ENCODE measurements at regions not wholly inside any gene's neighbourhood (a gene's known extent, or its start where the extent isn't known, plus 50 kb on each side); places are given as distances from the start of the nearest gene placed in this dataset.

DNA sequence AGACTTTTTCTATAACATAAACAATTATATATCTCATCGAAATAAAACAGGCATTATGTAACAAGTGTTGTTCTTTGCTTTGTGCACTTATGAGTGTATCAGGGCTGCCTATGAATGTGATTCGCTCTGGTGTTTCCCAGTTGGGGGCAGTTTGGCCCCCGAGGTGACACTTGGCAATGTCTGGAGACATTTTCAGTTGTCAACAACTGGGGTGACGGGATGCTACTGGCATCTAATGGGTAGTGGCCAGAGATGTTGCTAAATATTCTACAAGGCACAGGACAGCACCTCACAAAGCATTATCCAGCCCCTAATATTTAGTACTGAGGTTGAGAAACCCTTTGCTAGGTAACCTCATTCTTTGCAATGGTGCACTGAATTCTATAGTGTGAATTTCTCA is 83.3 kb downstream of the PLCE1 start (continued):
- TF ChIP-seq, protein P1, sequence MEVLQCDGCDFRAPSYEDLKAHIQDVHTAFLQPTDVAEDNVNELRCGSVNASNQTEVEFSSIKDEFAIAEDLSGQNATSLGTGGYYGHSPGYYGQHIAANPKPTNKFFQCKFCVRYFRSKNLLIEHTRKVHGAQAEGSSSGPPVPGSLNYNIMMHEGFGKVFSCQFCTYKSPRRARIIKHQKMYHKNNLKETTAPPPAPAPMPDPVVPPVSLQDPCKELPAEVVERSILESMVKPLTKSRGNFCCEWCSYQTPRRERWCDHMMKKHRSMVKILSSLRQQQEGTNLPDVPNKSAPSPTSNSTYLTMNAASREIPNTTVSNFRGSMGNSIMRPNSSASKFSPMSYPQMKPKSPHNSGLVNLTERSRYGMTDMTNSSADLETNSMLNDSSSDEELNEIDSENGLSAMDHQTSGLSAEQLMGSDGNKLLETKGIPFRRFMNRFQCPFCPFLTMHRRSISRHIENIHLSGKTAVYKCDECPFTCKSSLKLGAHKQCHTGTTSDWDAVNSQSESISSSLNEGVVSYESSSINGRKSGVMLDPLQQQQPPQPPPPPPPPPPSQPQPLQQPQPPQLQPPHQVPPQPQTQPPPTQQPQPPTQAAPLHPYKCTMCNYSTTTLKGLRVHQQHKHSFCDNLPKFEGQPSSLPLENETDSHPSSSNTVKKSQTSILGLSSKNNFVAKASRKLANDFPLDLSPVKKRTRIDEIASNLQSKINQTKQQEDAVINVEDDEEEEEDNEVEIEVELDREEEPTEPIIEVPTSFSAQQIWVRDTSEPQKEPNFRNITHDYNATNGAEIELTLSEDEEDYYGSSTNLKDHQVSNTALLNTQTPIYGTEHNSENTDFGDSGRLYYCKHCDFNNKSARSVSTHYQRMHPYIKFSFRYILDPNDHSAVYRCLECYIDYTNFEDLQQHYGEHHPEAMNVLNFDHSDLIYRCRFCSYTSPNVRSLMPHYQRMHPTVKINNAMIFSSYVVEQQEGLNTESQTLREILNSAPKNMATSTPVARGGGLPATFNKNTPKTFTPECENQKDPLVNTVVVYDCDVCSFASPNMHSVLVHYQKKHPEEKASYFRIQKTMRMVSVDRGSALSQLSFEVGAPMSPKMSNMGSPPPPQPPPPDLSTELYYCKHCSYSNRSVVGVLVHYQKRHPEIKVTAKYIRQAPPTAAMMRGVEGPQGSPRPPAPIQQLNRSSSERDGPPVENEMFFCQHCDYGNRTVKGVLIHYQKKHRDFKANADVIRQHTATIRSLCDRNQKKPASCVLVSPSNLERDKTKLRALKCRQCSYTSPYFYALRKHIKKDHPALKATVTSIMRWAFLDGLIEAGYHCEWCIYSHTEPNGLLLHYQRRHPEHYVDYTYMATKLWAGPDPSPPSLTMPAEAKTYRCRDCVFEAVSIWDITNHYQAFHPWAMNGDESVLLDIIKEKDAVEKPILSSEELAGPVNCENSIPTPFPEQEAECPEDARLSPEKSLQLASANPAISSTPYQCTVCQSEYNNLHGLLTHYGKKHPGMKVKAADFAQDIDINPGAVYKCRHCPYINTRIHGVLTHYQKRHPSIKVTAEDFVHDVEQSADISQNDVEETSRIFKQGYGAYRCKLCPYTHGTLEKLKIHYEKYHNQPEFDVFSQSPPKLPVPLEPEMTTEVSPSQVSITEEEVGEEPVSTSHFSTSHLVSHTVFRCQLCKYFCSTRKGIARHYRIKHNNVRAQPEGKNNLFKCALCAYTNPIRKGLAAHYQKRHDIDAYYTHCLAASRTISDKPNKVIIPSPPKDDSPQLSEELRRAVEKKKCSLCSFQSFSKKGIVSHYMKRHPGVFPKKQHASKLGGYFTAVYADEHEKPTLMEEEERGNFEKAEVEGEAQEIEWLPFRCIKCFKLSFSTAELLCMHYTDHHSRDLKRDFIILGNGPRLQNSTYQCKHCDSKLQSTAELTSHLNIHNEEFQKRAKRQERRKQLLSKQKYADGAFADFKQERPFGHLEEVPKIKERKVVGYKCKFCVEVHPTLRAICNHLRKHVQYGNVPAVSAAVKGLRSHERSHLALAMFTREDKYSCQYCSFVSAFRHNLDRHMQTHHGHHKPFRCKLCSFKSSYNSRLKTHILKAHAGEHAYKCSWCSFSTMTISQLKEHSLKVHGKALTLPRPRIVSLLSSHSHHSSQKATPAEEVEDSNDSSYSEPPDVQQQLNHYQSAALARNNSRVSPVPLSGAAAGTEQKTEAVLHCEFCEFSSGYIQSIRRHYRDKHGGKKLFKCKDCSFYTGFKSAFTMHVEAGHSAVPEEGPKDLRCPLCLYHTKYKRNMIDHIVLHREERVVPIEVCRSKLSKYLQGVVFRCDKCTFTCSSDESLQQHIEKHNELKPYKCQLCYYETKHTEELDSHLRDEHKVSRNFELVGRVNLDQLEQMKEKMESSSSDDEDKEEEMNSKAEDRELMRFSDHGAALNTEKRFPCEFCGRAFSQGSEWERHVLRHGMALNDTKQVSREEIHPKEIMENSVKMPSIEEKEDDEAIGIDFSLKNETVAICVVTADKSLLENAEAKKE (CRISPR knock-in tag; IDR thresholded peaks at IDR 0.05) = no peak
- TF ChIP-seq, protein P2, sequence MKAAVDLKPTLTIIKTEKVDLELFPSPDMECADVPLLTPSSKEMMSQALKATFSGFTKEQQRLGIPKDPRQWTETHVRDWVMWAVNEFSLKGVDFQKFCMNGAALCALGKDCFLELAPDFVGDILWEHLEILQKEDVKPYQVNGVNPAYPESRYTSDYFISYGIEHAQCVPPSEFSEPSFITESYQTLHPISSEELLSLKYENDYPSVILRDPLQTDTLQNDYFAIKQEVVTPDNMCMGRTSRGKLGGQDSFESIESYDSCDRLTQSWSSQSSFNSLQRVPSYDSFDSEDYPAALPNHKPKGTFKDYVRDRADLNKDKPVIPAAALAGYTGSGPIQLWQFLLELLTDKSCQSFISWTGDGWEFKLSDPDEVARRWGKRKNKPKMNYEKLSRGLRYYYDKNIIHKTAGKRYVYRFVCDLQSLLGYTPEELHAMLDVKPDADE (IDR thresholded peaks at IDR 0.05) = no peak
- TF ChIP-seq EZH2 (IDR thresholded peaks at IDR 0.05; ENCODE audit: low read depth, unreplicated experiment) = no peak
- no peak for TF ChIP-seq POLR2AphosphoS5 (IDR thresholded peaks at IDR 0.05; ENCODE audit: low read depth)

DNA sequence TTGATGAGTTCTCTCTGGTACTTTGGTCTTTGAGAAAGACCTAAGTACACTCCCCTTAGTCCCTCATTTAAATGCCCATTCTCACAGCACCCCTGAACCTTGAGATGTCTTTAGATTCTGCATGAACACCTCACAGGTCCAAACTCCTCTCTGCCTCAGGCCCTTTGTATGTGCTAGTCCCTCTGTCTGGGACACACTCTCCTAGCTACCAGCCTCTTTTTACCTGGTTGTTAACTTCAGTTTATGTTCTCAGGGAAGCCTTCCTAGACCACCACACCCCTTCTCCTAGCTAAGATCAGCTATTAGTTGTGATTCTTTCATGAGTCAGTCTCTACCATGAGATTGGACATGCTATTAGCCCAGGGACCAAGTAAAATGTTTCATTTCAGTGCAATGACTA is 86.4 kb downstream of the PLCE1 start:
- Histone ChIP-seq H3K79me2 (replicated peaks; ENCODE audit: insufficient read depth) (no peaks in the 10 kb centered on the region), H3K9me2 (ENCODE audit: insufficient read depth) (no peaks in the 10 kb centered on the region), H4K20me1 (replicated peaks; ENCODE audit: insufficient read depth) (no peaks in the 10 kb centered on the region), H3K4me3 (no peak overlapping the region), H3K4me2 (no peak overlapping the region), H3K36me3 (ENCODE audit: insufficient read depth) (no peaks in the 10 kb centered on the region), H3F3A (replicated peaks; ENCODE audit: low read depth) (no peaks in the 10 kb centered on the region), H3K4me1 (ENCODE audit: insufficient read depth) (no peaks in the 10 kb centered on the region), H3K27me3 (ENCODE audit: insufficient read depth) (no peaks in the 10 kb centered on the region), H3K27ac (ENCODE audit: low read depth) (no peak overlapping the region), H2AFZ (no peak overlapping the region)
- H3K36me3 Mint-ChIP-seq (ENCODE audit: low read depth) = no peaks in the 10 kb centered on the region
- no peaks in the 10 kb centered on the region; the same call in 2 of the 3 replicates for H3K4me1 Mint-ChIP-seq
- no peak for DNase-seq (ENCODE audit: low spot score)
- H3K4me3 Mint-ChIP-seq = no peak overlapping the region; the same call in 2 of the 3 replicates
- TF ChIP-seq ZNF331 (CRISPR knock-in tag; IDR thresholded peaks at IDR 0.05; ENCODE audit: low read depth) (no peak), JUNB (IDR thresholded peaks at IDR 0.05; ENCODE audit: unreplicated experiment) (no peak), EZH2phosphoT487 (IDR thresholded peaks at IDR 0.05; ENCODE audit: unreplicated experiment) (no peak), POLR2AphosphoS5 (IDR thresholded peaks at IDR 0.05; ENCODE audit: low read depth) (no peak), CREB1 (CRISPR knock-in tag; IDR thresholded peaks at IDR 0.05; ENCODE audit: low read depth) (no peak)
- TF ChIP-seq, protein P3, sequence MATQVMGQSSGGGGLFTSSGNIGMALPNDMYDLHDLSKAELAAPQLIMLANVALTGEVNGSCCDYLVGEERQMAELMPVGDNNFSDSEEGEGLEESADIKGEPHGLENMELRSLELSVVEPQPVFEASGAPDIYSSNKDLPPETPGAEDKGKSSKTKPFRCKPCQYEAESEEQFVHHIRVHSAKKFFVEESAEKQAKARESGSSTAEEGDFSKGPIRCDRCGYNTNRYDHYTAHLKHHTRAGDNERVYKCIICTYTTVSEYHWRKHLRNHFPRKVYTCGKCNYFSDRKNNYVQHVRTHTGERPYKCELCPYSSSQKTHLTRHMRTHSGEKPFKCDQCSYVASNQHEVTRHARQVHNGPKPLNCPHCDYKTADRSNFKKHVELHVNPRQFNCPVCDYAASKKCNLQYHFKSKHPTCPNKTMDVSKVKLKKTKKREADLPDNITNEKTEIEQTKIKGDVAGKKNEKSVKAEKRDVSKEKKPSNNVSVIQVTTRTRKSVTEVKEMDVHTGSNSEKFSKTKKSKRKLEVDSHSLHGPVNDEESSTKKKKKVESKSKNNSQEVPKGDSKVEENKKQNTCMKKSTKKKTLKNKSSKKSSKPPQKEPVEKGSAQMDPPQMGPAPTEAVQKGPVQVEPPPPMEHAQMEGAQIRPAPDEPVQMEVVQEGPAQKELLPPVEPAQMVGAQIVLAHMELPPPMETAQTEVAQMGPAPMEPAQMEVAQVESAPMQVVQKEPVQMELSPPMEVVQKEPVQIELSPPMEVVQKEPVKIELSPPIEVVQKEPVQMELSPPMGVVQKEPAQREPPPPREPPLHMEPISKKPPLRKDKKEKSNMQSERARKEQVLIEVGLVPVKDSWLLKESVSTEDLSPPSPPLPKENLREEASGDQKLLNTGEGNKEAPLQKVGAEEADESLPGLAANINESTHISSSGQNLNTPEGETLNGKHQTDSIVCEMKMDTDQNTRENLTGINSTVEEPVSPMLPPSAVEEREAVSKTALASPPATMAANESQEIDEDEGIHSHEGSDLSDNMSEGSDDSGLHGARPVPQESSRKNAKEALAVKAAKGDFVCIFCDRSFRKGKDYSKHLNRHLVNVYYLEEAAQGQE (IDR thresholded peaks at IDR 0.05; ENCODE audit: unreplicated experiment) = no peak
- TF ChIP-seq, protein P2 (IDR thresholded peaks at IDR 0.05) = no peak
- peaks cover 2% of the 10 kb centered on the region for H3K27me3 Mint-ChIP-seq (ENCODE audit: insufficient read depth, low read depth, poor library complexity)
- H3K9me3 Mint-ChIP-seq = no peaks in the 10 kb centered on the region; the same call in 2 of the 3 replicates
- H3K27ac Mint-ChIP-seq = no peak overlapping the region
- ATAC-seq = no peak

Measured in GM23338 (cell line).